Right lobe of liver (tissue), 6 donors: ENCODE measurements at regions not wholly inside any gene's neighbourhood (a gene's known extent, or its start where the extent isn't known, plus 50 kb on each side); places are given as distances from the start of the nearest gene placed in this dataset.
A peak's percentile ranks its signal among the peaks of the same experiment; 100 is the strongest.

ENCODE experiments used
- ATAC-seq, 4 donors: fragments of 200-7000 bp; cut with Tn5 transposase; one replicate each; pipeline ENCODE4 v1.9.1; 2020; ENCODE audit warnings: mild to moderate bottlenecking in 4 of 4, moderate library complexity in 4 of 4
- DNase-seq, 3 donors: peaks; one replicate each; pipeline ENCODE4 v3.0.0-alpha.2; 2020
- H3K27ac ChIP-seq, 3 donors: fragments of 200-600 bp; one replicate each; pipeline ENCODE4 v1.8.0; 2022
- H3K27me3 ChIP-seq, 2 donors: fragments of 200-600 bp; one replicate each; pipeline ENCODE4 v1.8.0; 2022
- H3K36me3 ChIP-seq, 4 donors: fragments of 200-600 bp; sonication (generic) in 1 of 4; one replicate each; pipeline versions ENCODE4 v1.5.1 to v1.8.0; 2017 to 2022; ENCODE audit warnings: control low read depth in 1 of 4
- H3K4me1 ChIP-seq, 4 donors: fragments of 200-600 bp; sonication (generic) in 1 of 4; one replicate each; pipeline versions ENCODE4 v1.5.1 to v1.8.0; 2017 to 2022; ENCODE audit warnings: control low read depth in 1 of 4
- H3K4me3 ChIP-seq, 3 donors: fragments of 200-600 bp; one replicate each; pipeline ENCODE4 v1.8.0; 2022
- H3K9me3 ChIP-seq, 4 donors: fragments of 200-600 bp; sonication (generic) in 1 of 4; one replicate each; pipeline versions ENCODE4 v1.5.1 to v1.8.0; 2017 to 2022; ENCODE audit warnings: control low read depth in 1 of 4
- POLR2A ChIP-seq: fragments of 450-650 bp; IDR thresholded peaks from one replicate; pipeline ENCODE4 v1.6.1; 2017; ENCODE audit warnings: antibody characterized with exemption, mild to moderate bottlenecking
- WGBS: methylation state at CpG from one replicate; pipeline ENCODE4 v1.1.6; 2018; ENCODE audit warnings: low coverage, low lambda C conversion rate; ENCODE audit not compliant: insufficient coverage; ENCODE audit errors: missing lambda C conversion rate; 5-methylcytosine and 5-hydroxymethylcytosine counted together
- intact Hi-C, 2 donors: fragments of 100-400 bp; cut with DNase I; formaldehyde crosslinking; loops; one replicate each; pipeline versions ENCODE4 v1.11.2 to v1.14.1; 2022
- TF ChIP-seq, protein P1 (sequence below), 4 donors: fragments of 200-600 bp in 3 of 4; fragments of 450-650 bp in 1 of 4; IDR thresholded peaks; one replicate each; pipeline versions ENCODE4 v1.5.1 to v1.8.0; 2016 to 2022; ENCODE audit warnings: antibody characterized with exemption in 4 of 4, mild to moderate bottlenecking in 2 of 4
- donor health status: DM: no; HTN: yes; CAD: no.
- donor health status: DM: no; HTN: no; CAD: no.
- donor health status: DM: no; HTN: no; CAD: no.
- donor health status: DM: no; HTN: yes; CAD: no.
- donor health status: DM: no; HTN: yes; CAD: no.

DNA sequence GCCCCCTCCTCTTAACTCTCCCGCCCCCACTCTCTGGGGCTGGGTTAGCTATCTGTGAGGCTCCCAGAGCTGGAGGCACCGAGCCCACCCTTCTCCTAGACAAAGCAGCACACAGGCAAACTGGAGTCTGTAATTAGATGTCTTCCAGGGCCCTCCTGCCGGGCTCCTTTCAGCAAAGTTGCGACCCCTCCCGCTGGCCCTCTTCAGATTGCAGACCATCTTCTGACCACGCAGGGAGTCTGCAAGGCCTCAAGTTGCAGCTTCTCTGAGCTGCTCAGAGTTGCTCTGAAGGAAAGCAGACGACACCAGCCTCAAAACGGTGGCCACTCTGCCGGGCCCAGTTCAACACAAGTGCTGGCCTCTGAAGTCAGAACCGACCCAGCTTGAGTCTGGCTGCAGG lies 228.4 kb upstream of the COPS8 start:
- intact Hi-C loops = no loop called here
- Histone ChIP-seq H3K4me3 (no peak overlapping the region), H3K36me3 (no peaks in the 10 kb centered on the region), H3K27me3 (no peaks in the 10 kb centered on the region), H3K4me1 (no peaks in the 10 kb centered on the region), H3K9me3 (no peaks in the 10 kb centered on the region), H3K27ac (no peak overlapping the region)
- no peak for ATAC-seq
- DNase-seq = peak in 1 of 3 donors; percentile 26
- no peak for TF ChIP-seq POLR2A
- TF ChIP-seq, protein P1, sequence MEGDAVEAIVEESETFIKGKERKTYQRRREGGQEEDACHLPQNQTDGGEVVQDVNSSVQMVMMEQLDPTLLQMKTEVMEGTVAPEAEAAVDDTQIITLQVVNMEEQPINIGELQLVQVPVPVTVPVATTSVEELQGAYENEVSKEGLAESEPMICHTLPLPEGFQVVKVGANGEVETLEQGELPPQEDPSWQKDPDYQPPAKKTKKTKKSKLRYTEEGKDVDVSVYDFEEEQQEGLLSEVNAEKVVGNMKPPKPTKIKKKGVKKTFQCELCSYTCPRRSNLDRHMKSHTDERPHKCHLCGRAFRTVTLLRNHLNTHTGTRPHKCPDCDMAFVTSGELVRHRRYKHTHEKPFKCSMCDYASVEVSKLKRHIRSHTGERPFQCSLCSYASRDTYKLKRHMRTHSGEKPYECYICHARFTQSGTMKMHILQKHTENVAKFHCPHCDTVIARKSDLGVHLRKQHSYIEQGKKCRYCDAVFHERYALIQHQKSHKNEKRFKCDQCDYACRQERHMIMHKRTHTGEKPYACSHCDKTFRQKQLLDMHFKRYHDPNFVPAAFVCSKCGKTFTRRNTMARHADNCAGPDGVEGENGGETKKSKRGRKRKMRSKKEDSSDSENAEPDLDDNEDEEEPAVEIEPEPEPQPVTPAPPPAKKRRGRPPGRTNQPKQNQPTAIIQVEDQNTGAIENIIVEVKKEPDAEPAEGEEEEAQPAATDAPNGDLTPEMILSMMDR (IDR thresholded peaks at IDR 0.05) = no peak
- 82% methylated on average over 10 of the region's 10 CpGs for WGBS

DNA sequence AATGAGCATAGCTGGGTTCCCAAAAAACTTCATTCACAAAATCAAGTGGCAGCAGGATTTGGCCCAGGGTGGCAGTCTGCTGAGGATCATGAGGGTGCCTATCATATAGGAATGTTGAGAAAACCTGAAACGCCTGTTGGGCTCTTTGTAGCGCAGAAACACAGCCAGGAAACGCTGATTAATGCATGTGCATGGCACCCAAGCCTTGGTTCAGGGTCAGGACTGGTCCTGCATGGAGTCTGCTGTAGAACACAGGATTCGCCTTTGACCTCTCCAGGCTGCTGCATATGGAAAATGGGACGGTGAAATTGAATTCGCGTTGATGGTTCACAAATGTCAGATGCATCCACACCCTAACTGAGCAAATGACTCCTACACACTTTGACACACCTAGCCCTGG lies 227.9 kb upstream of the COPS8 start:
- peak in 1 of 3 donors; percentile 20 for DNase-seq
- intact Hi-C loops = no loop called here
- H3K36me3 ChIP-seq = no peaks in the 10 kb centered on the region

DNA sequence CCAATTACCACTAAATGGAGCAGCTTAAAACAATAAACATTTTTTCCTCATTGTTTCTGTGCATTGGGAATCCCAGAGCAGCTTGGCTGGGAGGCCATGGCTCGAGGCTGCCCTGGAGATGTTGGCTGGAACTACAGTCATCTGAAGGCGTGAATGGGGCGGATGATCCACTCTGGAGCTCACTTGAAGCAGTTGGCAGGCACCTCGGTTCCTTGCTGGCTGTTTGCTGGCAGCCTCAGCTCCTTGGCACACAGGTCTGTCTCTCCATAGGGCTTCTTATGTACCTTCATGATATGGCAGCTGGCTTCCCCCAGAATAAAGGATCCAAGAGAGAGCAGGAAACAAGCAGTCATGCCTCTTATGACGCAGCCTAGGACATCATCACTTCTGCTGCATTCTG lies 227.0 kb upstream of the COPS8 start:
- H3K9me3 ChIP-seq = no peaks in the 10 kb centered on the region
- DNase-seq (peak in 1 of 3 donors; percentile 33), ATAC-seq (no peak)
- H3K36me3 ChIP-seq = no peaks in the 10 kb centered on the region
- intact Hi-C loops = no loop called here
- no peaks in the 10 kb centered on the region for H3K27me3 ChIP-seq
- 92% methylated on average over 2 of the region's 5 CpGs for WGBS
- TF ChIP-seq, protein P1 (IDR thresholded peaks at IDR 0.05) = no peak
- no peak for TF ChIP-seq POLR2A
- H3K4me3 ChIP-seq = no peak overlapping the region
- no peak overlapping the region for H3K27ac ChIP-seq
- no peaks in the 10 kb centered on the region for H3K4me1 ChIP-seq

More for the DNA sequence above, 227.9 kb upstream of the COPS8 start:
- no peak for TF ChIP-seq POLR2A
- TF ChIP-seq, protein P1 (IDR thresholded peaks at IDR 0.05) = no peak
- H3K4me1 ChIP-seq = no peaks in the 10 kb centered on the region
- 85% methylated on average over 7 of the region's 7 CpGs for WGBS
- no peak overlapping the region for H3K4me3 ChIP-seq
- H3K27ac ChIP-seq = no peak overlapping the region
- no peak for ATAC-seq
- H3K27me3 ChIP-seq = no peaks in the 10 kb centered on the region
- no peaks in the 10 kb centered on the region for H3K9me3 ChIP-seq

DNA sequence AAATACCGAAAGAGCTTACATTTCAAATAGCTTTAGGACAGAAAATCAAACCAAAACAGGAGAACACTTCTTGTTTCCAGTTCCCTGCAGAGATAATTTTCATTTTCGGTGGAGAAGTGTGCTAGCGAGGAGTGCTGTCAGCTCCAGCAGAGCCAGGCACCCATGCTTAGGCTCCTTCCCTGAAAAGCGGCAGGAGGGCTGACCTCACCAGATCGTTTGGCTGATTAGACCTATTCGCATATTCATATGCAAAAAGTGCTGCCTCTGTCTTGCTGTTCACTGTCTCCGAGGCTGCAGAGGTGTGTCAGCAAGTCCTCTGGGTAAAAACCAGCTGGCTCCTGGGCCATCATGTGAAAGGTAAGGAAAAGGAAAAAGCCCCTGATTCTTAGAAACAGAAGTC lies 225.8 kb upstream of the COPS8 start:
- no peak for ATAC-seq
- Histone ChIP-seq H3K27me3 (no peaks in the 10 kb centered on the region), H3K4me3 (no peak overlapping the region), H3K36me3 (no peaks in the 10 kb centered on the region), H3K9me3 (no peaks in the 10 kb centered on the region), H3K27ac (no peak overlapping the region), H3K4me1 (no peaks in the 10 kb centered on the region)
- TF ChIP-seq, protein P1 (IDR thresholded peaks at IDR 0.05) = no peak
- TF ChIP-seq POLR2A = no peak
- peak in 1 of 3 donors; percentile 24 for DNase-seq
- intact Hi-C loops = no loop called here
- WGBS = 69% methylated on average over 7 of the region's 7 CpGs
